GM19238 (cell line): ENCODE measurements at regions not wholly inside any gene's neighbourhood (a gene's known extent, or its start where the extent isn't known, plus 50 kb on each side); places are given as distances from the start of the nearest gene placed in this dataset.
A peak's percentile ranks its signal among the peaks of the same experiment; 100 is the strongest.

Experiments used
- DNase-seq: peaks from one replicate; pipeline ENCODE4 v3.0.0; 2011; ENCODE audit warnings: low spot score; ENCODE audit not compliant: insufficient read length

GRCh38 chr1:114314576-114314975 is 160.9 kb upstream of the SYT6 start:
- DNase-seq, result no peak

DNA sequence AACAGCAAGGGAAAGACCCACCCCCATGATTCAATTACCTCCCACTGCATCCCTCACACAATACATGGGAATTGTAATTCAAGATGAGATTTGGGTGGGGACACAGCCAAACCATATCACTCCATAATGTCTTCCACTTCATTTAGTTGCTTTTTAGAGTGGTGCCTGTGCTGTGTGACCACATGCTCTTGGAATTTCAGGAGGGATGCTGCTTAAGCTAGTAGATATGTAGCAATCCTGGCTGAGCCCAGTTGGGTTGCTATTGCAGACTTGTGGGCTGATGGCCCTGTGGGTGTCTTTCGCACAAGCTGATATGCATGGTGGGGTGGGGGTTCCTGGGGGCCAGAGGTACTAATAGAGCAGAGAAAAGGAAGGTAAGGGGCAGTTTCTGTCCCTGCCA is 160.4 kb upstream of the SYT6 start:
- no peak for DNase-seq

GRCh38 chr1:114310695-114311271 is 157.1 kb upstream of the SYT6 start:
- DNase-seq, result no peak

GRCh38 chr1:114302821-114303220 is 149.2 kb upstream of the SYT6 start:
- no peak for DNase-seq

DNA sequence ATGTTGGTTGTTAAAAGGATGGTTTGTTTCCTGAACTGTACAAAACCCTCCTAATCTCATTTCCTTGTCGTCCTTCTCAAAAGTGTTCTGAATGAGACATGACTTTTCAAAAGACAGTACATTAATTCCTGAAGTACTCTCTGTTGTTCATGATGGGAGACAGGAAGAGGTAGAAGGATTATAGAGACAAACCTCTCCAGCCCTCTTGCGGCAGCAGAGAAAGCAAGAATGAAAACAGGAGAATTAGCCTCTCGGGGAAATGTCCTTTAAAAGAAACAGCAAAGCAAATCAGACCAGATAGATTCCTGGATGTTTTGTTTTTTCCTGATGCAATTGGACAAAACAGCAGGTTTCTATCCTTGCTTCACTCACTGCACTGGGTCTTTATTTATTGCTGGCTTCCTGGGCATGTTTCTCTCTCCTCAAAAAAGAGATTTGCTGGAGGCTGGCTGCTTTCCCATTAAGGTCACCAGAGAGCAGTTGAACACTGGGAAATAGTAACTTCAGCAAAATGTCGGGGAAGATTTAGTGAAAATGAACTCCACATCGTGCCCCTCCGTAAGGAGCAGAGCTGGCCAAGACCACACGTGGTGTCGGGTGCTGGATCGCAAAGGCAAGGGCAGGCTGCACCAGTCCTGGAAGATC is 145.8 kb upstream of the SYT6 start:
- DNase-seq, result no peak

DNA sequence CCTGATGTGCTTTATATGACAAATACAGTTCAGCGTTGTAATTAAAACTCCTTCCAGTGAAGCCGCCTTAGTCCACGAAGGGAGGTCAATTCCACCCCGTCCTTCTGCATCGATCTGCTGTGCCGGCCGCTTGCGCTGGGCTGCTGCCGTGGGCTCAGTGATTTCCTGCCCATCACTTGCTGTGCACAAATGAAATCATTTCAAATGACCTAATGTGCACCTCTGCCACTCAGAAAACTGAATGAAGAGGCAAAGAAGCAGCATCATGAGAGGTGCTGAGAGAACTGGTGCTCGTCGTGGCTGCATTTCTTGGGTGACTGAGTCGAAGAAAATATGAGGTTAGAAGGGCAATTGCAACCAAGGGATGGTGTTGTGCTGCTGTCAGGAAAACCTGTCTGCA is 144.3 kb upstream of the SYT6 start:
- DNase-seq, result no peak

GRCh38 chr1:114296413-114296812 is 142.7 kb upstream of the SYT6 start:
- no peak for DNase-seq

- no peak for DNase-seq
Observed at GRCh38 chr1:114295321-114295720, 141.7 kb upstream of the SYT6 start.

GRCh38 chr1:114292835-114293234 is 139.2 kb upstream of the SYT6 start:
- no peak for DNase-seq

GRCh38 chr1:114292194-114292593 is 138.5 kb upstream of the SYT6 start:
- DNase-seq, result no peak

GRCh38 chr1:114290776-114291175 is 137.1 kb upstream of the SYT6 start:
- no peak for DNase-seq

DNA sequence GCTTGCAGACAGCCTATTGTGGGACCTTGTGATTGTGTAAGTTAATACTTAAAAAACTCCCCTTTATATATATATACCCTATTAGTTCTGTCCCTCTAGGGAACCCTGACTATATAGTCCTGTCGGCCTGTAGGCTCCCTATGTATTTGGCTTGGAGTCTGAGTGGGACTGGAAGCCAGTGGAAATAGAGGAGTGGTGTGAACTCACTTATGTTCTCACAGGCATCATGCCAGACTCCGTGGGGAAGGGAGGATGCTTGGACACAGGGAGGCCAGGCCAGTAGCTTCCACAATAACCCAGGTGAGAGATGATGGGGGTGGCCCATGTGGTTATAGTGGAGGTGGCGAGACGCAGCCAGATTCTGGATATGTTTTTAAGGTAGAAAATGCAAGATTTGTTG is 136.7 kb upstream of the SYT6 start:
- DNase-seq, result no peak

DNA sequence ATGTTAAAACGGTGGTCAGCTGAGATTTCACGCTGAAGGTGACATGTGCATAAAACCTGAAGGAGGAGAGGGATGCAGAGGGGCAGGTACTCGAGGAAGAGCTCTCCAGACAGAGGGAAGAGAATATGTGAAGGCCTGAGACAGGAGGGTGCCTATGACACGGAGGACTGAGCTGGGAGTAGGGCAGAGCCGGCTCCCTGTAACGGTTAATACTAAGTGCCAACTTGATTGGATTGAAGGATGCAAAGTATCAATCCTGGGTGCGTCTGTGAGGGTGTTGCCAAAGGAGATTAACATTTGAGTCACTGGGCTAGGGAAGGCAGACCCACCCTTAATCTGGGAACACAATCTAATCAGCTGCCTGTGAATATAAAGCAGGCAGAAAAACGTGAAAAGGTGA is 136.2 kb upstream of the SYT6 start:
- no peak for DNase-seq

GRCh38 chr1:114289306-114289705 is 135.6 kb upstream of the SYT6 start:
- no peak for DNase-seq

DNA sequence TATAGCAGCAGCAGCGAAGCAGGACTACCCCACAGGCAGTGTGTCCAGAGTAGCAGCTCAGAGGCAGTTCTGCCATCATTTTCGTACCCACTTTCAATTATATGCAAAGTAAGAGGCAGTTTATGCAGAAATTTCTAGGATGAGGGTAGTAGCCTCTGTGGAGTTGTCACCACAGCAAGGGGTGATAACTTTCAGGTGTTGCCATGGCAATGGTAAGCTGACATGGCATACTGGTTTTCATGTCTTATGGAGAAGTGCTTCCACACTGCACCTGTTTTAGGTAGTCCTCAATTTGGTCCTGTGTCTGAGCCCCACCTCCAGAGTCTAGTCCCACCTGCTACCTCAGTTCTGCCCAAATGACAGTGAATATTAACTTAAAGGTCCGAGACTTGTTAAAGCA is 133.3 kb upstream of the SYT6 start:
- DNase-seq, result no peak

- DNase-seq, result no peak
Observed at GRCh38 chr1:114286179-114286578, 132.5 kb upstream of the SYT6 start.

- DNase-seq, result peak; percentile 60
Observed at GRCh38 chr1:114282751-114283403, 129.2 kb upstream of the SYT6 start.

DNA sequence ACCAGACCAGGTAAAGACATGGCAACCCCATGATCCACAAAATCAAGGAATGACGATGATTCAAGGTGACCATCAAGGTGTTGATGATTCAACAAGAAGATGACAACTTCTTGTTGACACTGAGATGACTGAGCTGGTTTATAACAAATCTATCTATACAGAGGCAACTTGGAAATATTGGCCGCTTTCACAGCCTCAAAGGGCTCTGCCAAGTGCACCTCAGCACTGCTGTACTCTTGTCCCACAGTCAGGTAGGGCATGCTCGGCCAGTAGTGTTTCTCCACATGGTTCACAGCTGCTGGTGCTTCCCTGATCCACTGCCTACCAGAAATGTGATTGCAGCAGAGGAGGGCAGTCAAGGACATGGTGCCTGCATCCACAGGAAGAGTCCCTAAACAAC is 125.2 kb upstream of the SYT6 start:
- no peak for DNase-seq

- DNase-seq, result no peak
Observed at GRCh38 chr1:114278430-114278829, 124.8 kb upstream of the SYT6 start.

DNA sequence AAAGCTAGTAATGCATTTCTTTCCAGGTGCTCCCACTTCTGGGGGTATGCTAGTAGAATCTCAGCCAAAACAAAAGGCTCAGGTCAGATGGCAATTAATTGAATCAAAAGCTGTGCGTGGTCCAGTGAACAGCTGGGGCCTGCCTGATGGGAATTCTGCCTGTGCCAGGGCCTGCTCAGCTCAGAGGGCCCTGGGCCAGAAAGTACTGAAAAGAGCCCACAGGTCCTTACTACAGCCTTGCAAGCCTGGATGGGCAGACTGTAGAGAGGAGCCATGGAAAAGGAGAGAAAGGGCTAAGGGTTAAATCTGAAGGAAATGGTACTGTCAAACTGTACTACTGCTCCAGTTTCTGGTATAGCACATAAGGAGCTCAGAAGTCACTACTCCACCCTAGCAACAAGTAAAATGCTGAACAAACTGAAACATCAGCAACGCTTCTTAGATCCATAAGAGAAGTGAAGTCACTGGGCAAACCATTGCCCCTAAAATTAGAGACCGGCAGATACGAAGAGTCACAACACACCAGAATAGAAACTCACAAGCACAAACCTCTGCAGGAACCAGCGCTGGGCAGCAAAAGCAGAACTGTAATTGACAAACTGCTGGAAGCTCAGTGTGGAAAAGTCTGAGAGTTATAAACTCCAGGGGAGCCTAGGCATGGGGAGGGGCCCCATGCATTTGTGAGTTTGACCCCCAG is 121.1 kb upstream of the SYT6 start:
- DNase-seq, result no peak

DNA sequence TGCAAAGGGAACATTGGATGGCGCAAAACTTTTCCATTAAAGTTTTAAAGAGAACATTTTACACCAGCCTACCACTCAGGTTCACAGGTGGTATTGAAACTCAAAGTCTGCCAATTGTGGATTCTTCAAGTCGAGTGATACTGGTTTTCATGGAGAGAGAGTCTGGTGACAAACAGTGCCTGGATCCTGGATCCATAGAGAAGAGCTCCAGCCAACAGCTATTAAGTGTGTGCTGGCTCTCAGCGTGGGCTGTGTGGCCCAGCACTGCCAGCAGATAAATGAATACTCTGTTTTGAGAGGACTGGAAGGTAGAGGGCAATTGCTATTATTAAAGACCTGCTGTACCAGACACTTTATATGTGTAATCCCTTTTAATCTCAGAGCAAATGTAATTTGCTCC is 118.9 kb upstream of the SYT6 start:
- no peak for DNase-seq

GRCh38 chr1:114270718-114271117 is 117.0 kb upstream of the SYT6 start:
- DNase-seq, result no peak

GRCh38 chr1:114270282-114270681 is 116.6 kb upstream of the SYT6 start:
- DNase-seq, result no peak
